Progenitor cell of endocrine pancreas (in vitro differentiated cells): ENCODE measurements at regions not wholly inside any gene's neighbourhood (a gene's known extent, or its start where the extent isn't known, plus 50 kb on each side); places are given as distances from the start of the nearest gene placed in this dataset.

Source experiments
- DNase-seq: peaks from one replicate; pipeline ENCODE4 v3.0.0; 2021; ENCODE audit warnings: low spot score; ENCODE audit not compliant: unreplicated experiment
- H3K27ac Mint-ChIP-seq: 2 replicates; pipeline ENCODE4 v1.8.0; 2021; ENCODE audit warnings: mild to moderate bottlenecking, moderate library complexity, mixed read lengths
- H3K27me3 Mint-ChIP-seq: 2 replicates; pipeline ENCODE4 v1.8.0; 2021; ENCODE audit warnings: mixed read lengths
- H3K36me3 Mint-ChIP-seq: 2 replicates; pipeline ENCODE4 v1.8.0; 2022; ENCODE audit warnings: mixed read lengths; ENCODE audit not compliant: insufficient read depth
- H3K4me1 Mint-ChIP-seq: 2 replicates; pipeline ENCODE4 v1.8.0; 2021; ENCODE audit warnings: low read depth, mixed read lengths
- H3K4me3 Mint-ChIP-seq: 2 replicates; pipeline ENCODE4 v1.8.0; 2021; ENCODE audit warnings: low read depth, mild to moderate bottlenecking, moderate library complexity, mixed read lengths
- H3K9me3 Mint-ChIP-seq: 2 replicates; pipeline ENCODE4 v1.8.0; 2021; ENCODE audit warnings: low read depth, mixed read lengths
- CTCF ChIP-seq: fragments of 200-600 bp; sonication (generic); IDR thresholded peaks from one replicate; pipeline ENCODE4 v1.5.0; 2021; ENCODE audit warnings: antibody characterized with exemption, mild to moderate bottlenecking; ENCODE audit not compliant: unreplicated experiment

- H3K4me1 Mint-ChIP-seq = no peaks in the 10 kb centered on the region
- H3K4me3 Mint-ChIP-seq = no peak overlapping the region
- no peaks in the 10 kb centered on the region for H3K36me3 Mint-ChIP-seq
- no peak for DNase-seq
- no peaks in the 10 kb centered on the region for H3K9me3 Mint-ChIP-seq
- no peak overlapping the region for H3K27ac Mint-ChIP-seq
- peaks cover 15% of the 10 kb centered on the region for H3K27me3 Mint-ChIP-seq
- no peak for TF ChIP-seq CTCF
These were observed 193.5 kb downstream of the BRD1 start for GRCh38 chr22:49634006-49634772.

- Mint-ChIP-seq H3K27me3 (peaks cover 17% of the 10 kb centered on the region), H3K4me3 (no peak overlapping the region), H3K9me3 (no peaks in the 10 kb centered on the region), H3K4me1 (no peaks in the 10 kb centered on the region), H3K36me3 (no peaks in the 10 kb centered on the region), H3K27ac (peak overlapping the region; percentile 74)
- no peak for DNase-seq
- TF ChIP-seq CTCF = no peak
These were observed 194.7 kb downstream of the BRD1 start for GRCh38 chr22:49633010-49633324.

GRCh38 chr22:49632199-49633009, 195.3 kb downstream of the BRD1 start:
- Mint-ChIP-seq H3K27ac (peak overlapping the region; percentile 74), H3K27me3 (peaks cover 17% of the 10 kb centered on the region), H3K4me1 (no peaks in the 10 kb centered on the region), H3K36me3 (no peaks in the 10 kb centered on the region), H3K4me3 (peak overlapping the region; percentile 56), H3K9me3 (no peaks in the 10 kb centered on the region)
- TF ChIP-seq CTCF = peak; percentile 97
- DNase-seq = peak; percentile 73

- H3K27ac Mint-ChIP-seq = no peak overlapping the region
These were observed 197.2 kb downstream of the BRD1 start for GRCh38 chr22:49630448-49630946.

More at GRCh38 chr22:49630448-49630946, 197.2 kb downstream of the BRD1 start:
- Mint-ChIP-seq H3K27me3 (peaks cover 14% of the 10 kb centered on the region), H3K36me3 (no peaks in the 10 kb centered on the region), H3K4me1 (no peaks in the 10 kb centered on the region), H3K9me3 (no peaks in the 10 kb centered on the region), H3K4me3 (no peak overlapping the region)
- no peak for TF ChIP-seq CTCF
- no peak for DNase-seq
